ENCODE measurements at regions not wholly inside any gene's neighbourhood (a gene's known extent, or its start where the extent isn't known, plus 50 kb on each side); places are given as distances from the start of the nearest gene placed in this dataset.
A peak's percentile ranks its signal among the peaks of the same experiment; 100 is the strongest.

- H3K4me3 ChIP-seq (ENCODE audit: low read depth, low read length) = no peak overlapping the region
- H3K9me3 ChIP-seq (ENCODE audit: control insufficient read depth, insufficient read depth, low read depth, low read length) = no peaks in the 10 kb centered on the region
- H3K4me1 ChIP-seq (ENCODE audit: control insufficient read depth, insufficient read depth, low read length) = no peaks in the 10 kb centered on the region
- ChIA-PET POLR2A (interaction anchor here (0.7 kb wide), 1 partner anchor 1423 kb away, joined by 5 read pairs; no protein-coding TSS in a partner anchor), CTCF (interaction anchor here (0.7 to 2.6 kb wide), 4 partner anchors 10 to 103 kb away, joined by 4 to 7 read pairs (median 6); no protein-coding TSS in a partner anchor)
- TF ChIP-seq ZNF121 (tag by site-specific recombination; IDR thresholded peaks at IDR 0.05) (no peak), ZNF555 (tag by site-specific recombination; conservative IDR thresholded peaks at IDR 0.05) (no peak), ZNF362 (tag by site-specific recombination; IDR thresholded peaks at IDR 0.05) (peak; percentile 72; the same call in 1 of the 2 replicates), ZNF174 (tag by site-specific recombination; IDR thresholded peaks at IDR 0.05) (no peak), ZSCAN5A (tag by site-specific recombination; IDR thresholded peaks at IDR 0.05) (no peak), ZNF629 (tag by site-specific recombination; IDR thresholded peaks at IDR 0.05) (no peak)
- no peak overlapping the region for H3K27ac ChIP-seq (ENCODE audit: extremely low read depth, low read depth, low read length)
- H3K36me3 ChIP-seq (ENCODE audit: control insufficient read depth in 2 of 2, insufficient read depth in 1 of 2, low read length in 2 of 2) = no peaks in the 10 kb centered on the region
Measured at GRCh38 chr6:159099961-159100360, 55.2 kb upstream of the TAGAP start.

DNA sequence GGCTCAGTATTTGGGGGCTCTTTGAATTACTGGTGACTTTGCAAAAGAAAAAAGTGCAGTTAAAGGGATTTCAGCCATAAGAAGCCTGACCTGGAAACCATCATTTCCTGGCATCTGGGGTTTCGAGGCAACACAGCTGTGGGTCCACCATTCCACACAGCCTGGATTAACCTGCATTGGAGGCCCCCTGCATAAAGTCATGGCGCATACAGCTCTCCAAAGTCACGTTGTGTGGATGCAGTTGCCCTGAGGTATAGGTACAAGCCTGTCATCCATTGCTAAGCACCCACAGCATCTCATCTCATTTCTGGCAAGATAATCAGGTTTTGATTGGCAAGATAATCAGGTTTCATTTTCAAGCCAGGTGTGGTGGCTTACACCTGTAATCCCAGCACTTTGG lies 54.5 kb upstream of the TAGAP start:
- Histone ChIP-seq H3K4me1 (ENCODE audit: control insufficient read depth, insufficient read depth, low read length) (no peaks in the 10 kb centered on the region), H3K9me3 (ENCODE audit: control insufficient read depth, insufficient read depth, low read depth, low read length) (no peaks in the 10 kb centered on the region), H3K27ac (ENCODE audit: extremely low read depth, low read depth, low read length) (no peak overlapping the region), H3K4me3 (ENCODE audit: low read depth, low read length) (no peak overlapping the region), H3K36me3 (ENCODE audit: control insufficient read depth in 2 of 2, insufficient read depth in 1 of 2, low read length in 2 of 2) (no peaks in the 10 kb centered on the region)
- ChIA-PET CTCF (interaction anchor here (0.5 to 2.6 kb wide), 5 partner anchors 10 to 964 kb away, joined by 3 to 7 read pairs (median 6); no protein-coding TSS in a partner anchor), POLR2A (interaction anchor here (0.7 kb wide), 1 partner anchor 1423 kb away, joined by 5 read pairs; no protein-coding TSS in a partner anchor)
- TF ChIP-seq ZNF10 (tag by site-specific recombination; IDR thresholded peaks at IDR 0.05) (no peak), RBAK (tag by site-specific recombination; IDR thresholded peaks at IDR 0.05) (no peak), PRDM10 (tag by site-specific recombination; IDR thresholded peaks at IDR 0.05) (no peak), BCL11B (tag by site-specific recombination; IDR thresholded peaks at IDR 0.05; ENCODE audit: low read depth) (no peak), REPIN1 (tag by site-specific recombination; IDR thresholded peaks at IDR 0.05; ENCODE audit: low read depth) (no peak), ZNF571 (tag by site-specific recombination; IDR thresholded peaks at IDR 0.05) (no peak), ZNF514 (tag by site-specific recombination; IDR thresholded peaks at IDR 0.05) (no peak), ZNF658 (tag by site-specific recombination; IDR thresholded peaks at IDR 0.05) (no peak), SP3 (tag by site-specific recombination; IDR thresholded peaks at IDR 0.05) (no peak), ZNF549 (tag by site-specific recombination; IDR thresholded peaks at IDR 0.05) (no peak), ZNF174 (tag by site-specific recombination; IDR thresholded peaks at IDR 0.05) (no peak), ZNF175 (tag by site-specific recombination; IDR thresholded peaks at IDR 0.05) (no peak), ZNF23 (tag by site-specific recombination; IDR thresholded peaks at IDR 0.05; ENCODE audit: borderline replicate concordance) (no peak), ZNF221 (tag by site-specific recombination; IDR thresholded peaks at IDR 0.05; ENCODE audit: borderline replicate concordance) (no peak)

All from HEK293 (cell line).